Prostate gland (tissue), 2 donors: ENCODE measurements at regions not wholly inside any gene's neighbourhood (a gene's known extent, or its start where the extent isn't known, plus 50 kb on each side); places are given as distances from the start of the nearest gene placed in this dataset.

ENCODE experiments used
- DNase-seq: peaks from one replicate; pipeline ENCODE4 v3.0.0-alpha.2; 2019; ENCODE audit warnings: low spot score
- H3K27ac ChIP-seq, 2 donors: fragments of 200-600 bp; sonication (generic); 2 replicates each; pipeline ENCODE4 v1.5.1; 2017 to 2019
- H3K27me3 ChIP-seq: fragments of 200-600 bp; sonication (generic); replicated peaks from 2 replicates; pipeline ENCODE4 v1.5.1; 2019; ENCODE audit not compliant: insufficient read depth
- H3K36me3 ChIP-seq, 2 donors: fragments of 200-600 bp; sonication (generic); 1 replicate in 1 of 2; 2 replicates in 1 of 2; pipeline versions ENCODE4 v1.5.1 to v1.8.1; 2017 to 2019
- H3K4me1 ChIP-seq: fragments of 200-600 bp; sonication (generic); replicated peaks from 2 replicates; pipeline ENCODE4 v1.5.1; 2019
- H3K4me3 ChIP-seq, 2 donors: fragments of 200-600 bp; sonication (generic); 2 replicates each; pipeline ENCODE4 v1.5.1; 2017 to 2019
- H3K9me3 ChIP-seq: fragments of 200-600 bp; sonication (generic); 2 replicates; pipeline ENCODE4 v1.5.1; 2017
- CTCF ChIP-seq, 4 experiments: fragments of 200-600 bp in 2 of 4; fragments of 450-650 bp in 2 of 4; sonication (generic) in 2 of 4; IDR thresholded peaks; 1 replicate in 3 of 4; 2 replicates in 1 of 4; pipeline ENCODE4 v1.5.1; 2016 to 2019; ENCODE audit warnings: antibody characterized with exemption in 4 of 4, mild to moderate bottlenecking in 2 of 4, moderate library complexity in 2 of 4
- POLR2A ChIP-seq: fragments of 450-650 bp; IDR thresholded peaks from one replicate; pipeline ENCODE4 v1.6.1; 2016; ENCODE audit warnings: antibody characterized with exemption, mild to moderate bottlenecking
- POLR2AphosphoS5 ChIP-seq: sonication (generic); formaldehyde crosslinking; IDR thresholded peaks from one replicate; pipeline ENCODE4 v1.6.1; 2017; ENCODE audit warnings: antibody characterized with exemption
- WGBS: methylation state at CpG from one replicate; pipeline ENCODE4 v1.1.5; 2018; 5-methylcytosine and 5-hydroxymethylcytosine counted together
- intact Hi-C: fragments of 100-400 bp; cut with DNase I; formaldehyde crosslinking; loops from one replicate; pipeline ENCODE4 v1.14.2; 2022

GRCh38 chr6:76435174-76435573, 362.7 kb upstream of the IMPG1 start:
- Histone ChIP-seq H3K27me3 (no peaks in the 10 kb centered on the region), H3K4me1 (no peaks in the 10 kb centered on the region), H3K9me3 (no peaks in the 10 kb centered on the region), H3K36me3 (no peaks in the 10 kb centered on the region), H3K27ac (no peak overlapping the region), H3K4me3 (no peak overlapping the region)
- DNase-seq, result no peak
- 81% methylated on average over 1 of the region's 1 CpG for WGBS
- intact Hi-C loops, result no loop called here
- no peak for TF ChIP-seq POLR2A
- no peak for TF ChIP-seq CTCF (IDR thresholded peaks at IDR 0.05)

- no peak for TF ChIP-seq POLR2AphosphoS5
- TF ChIP-seq CTCF (IDR thresholded peaks at IDR 0.05), result no peak
- no peak for TF ChIP-seq POLR2A
- H3K36me3 ChIP-seq, result no peaks in the 10 kb centered on the region
- H3K27me3 ChIP-seq, result no peaks in the 10 kb centered on the region
- no peaks in the 10 kb centered on the region for H3K9me3 ChIP-seq
- WGBS, result 29% methylated on average over 2 of the region's 2 CpGs
- H3K4me3 ChIP-seq, result no peak overlapping the region
- H3K27ac ChIP-seq, result no peak overlapping the region
- H3K4me1 ChIP-seq, result peaks cover 4% of the 10 kb centered on the region
- intact Hi-C loops, result no loop called here
- DNase-seq, result no peak
Measured at GRCh38 chr6:76422511-76423213, 350.2 kb upstream of the IMPG1 start.

GRCh38 chr6:76420094-76420493, 347.6 kb upstream of the IMPG1 start:
- Histone ChIP-seq H3K36me3 (no peaks in the 10 kb centered on the region), H3K27me3 (no peaks in the 10 kb centered on the region), H3K4me3 (no peak overlapping the region), H3K4me1 (peaks cover 4% of the 10 kb centered on the region), H3K9me3 (no peaks in the 10 kb centered on the region), H3K27ac (no peak overlapping the region)
- TF ChIP-seq CTCF (IDR thresholded peaks at IDR 0.05) (no peak), POLR2A (no peak), POLR2AphosphoS5 (no peak)
- intact Hi-C loops, result no loop called here
- 57% methylated on average over 2 of the region's 2 CpGs for WGBS
- DNase-seq, result no peak

- peaks cover 4% of the 10 kb centered on the region for H3K4me1 ChIP-seq
- H3K27ac ChIP-seq, result no peak overlapping the region
- H3K27me3 ChIP-seq, result no peaks in the 10 kb centered on the region
- H3K36me3 ChIP-seq, result no peaks in the 10 kb centered on the region
- no peaks in the 10 kb centered on the region for H3K9me3 ChIP-seq
- WGBS, result 34% methylated on average over 3 of the region's 3 CpGs
- no peak overlapping the region for H3K4me3 ChIP-seq
- peak in 2 of 4 experiments; percentile 7 to 13 for TF ChIP-seq CTCF (IDR thresholded peaks at IDR 0.05)
- TF ChIP-seq POLR2A, result no peak
- TF ChIP-seq POLR2AphosphoS5, result peak; percentile 63
- DNase-seq, result peak; percentile 19
- intact Hi-C loops, result no loop called here
Measured at GRCh38 chr6:76418560-76419223, 346.2 kb upstream of the IMPG1 start.
